IMR-90 (cell line): ENCODE measurements at regions not wholly inside any gene's neighbourhood (a gene's known extent, or its start where the extent isn't known, plus 50 kb on each side); places are given as distances from the start of the nearest gene placed in this dataset.

Experiments used
- ATAC-seq: fragments of 200-7000 bp; cut with Tn5 transposase; 2 replicates; pipeline ENCODE4 v1.9.1; 2020; ENCODE audit warnings: low read depth, mild to moderate bottlenecking, moderate library complexity
- BruUV-seq: library from RNA; stranded (reverse); fragments of 400-500 nt; replicated peaks from 2 replicates; lab custom pipeline; 2021; lab: Mats Ljungman, UMichigan
- CTCF ChIA-PET: fragments of 300-600 bp; formaldehyde crosslinking; extraction: SDS; loops from one replicate; lab custom pipeline; 2021; ENCODE audit warnings: antibody characterized with exemption; lab: Yijun Ruan, JAX
- POLR2A ChIA-PET: fragments of 300-600 bp; sonication (Branson Sonifier 250); formaldehyde crosslinking; loops from one replicate; lab custom pipeline; 2022; ENCODE audit warnings: antibody characterized with exemption; ENCODE audit not compliant: unreplicated experiment; lab: Charles Lee
- DNase-seq: peaks from one replicate; pipeline ENCODE4 v3.0.0; 2013
- H2AFZ ChIP-seq: replicated peaks from 2 replicates; pipeline ENCODE3; 2013; ENCODE audit warnings: low read length, mild to moderate bottlenecking; ENCODE audit not compliant: poor library complexity
- H2AK5ac ChIP-seq: 2 replicates; pipeline ENCODE4 v1.6.1; 2013; ENCODE audit warnings: low read depth, low read length, inconsistent platforms
- H2AK9ac ChIP-seq: replicated peaks from 2 replicates; pipeline ENCODE3; 2013; ENCODE audit warnings: mild to moderate bottlenecking, low read depth, low read length, moderate library complexity; ENCODE audit not compliant: poor library complexity
- H2BK120ac ChIP-seq: 2 replicates; pipeline ENCODE4 v1.6.1; 2013; ENCODE audit warnings: low read depth, low read length, inconsistent platforms
- H2BK15ac ChIP-seq: 3 replicates; pipeline ENCODE4 v1.6.1; 2013; ENCODE audit warnings: low read depth, low read length, inconsistent platforms
- H2BK20ac ChIP-seq: 2 replicates; pipeline ENCODE4 v1.6.1; 2013; ENCODE audit warnings: low read depth, mild to moderate bottlenecking, inconsistent platforms, low read length, moderate library complexity
- H2BK5ac ChIP-seq: 2 replicates; pipeline ENCODE4 v1.6.1; 2013; ENCODE audit warnings: mild to moderate bottlenecking, low read depth, low read length, inconsistent platforms; ENCODE audit not compliant: poor library complexity, severe bottlenecking
- H3K14ac ChIP-seq: replicated peaks from 2 replicates; pipeline ENCODE4 v1.6.1; 2013; ENCODE audit warnings: low read depth, low read length, inconsistent platforms
- H3K18ac ChIP-seq: 2 replicates; pipeline ENCODE4 v1.6.1; 2013; ENCODE audit warnings: low read depth, low read length, control low read depth
- H3K23ac ChIP-seq: 2 replicates; pipeline ENCODE4 v1.6.1; 2013; ENCODE audit warnings: low read depth, low read length, inconsistent platforms
- H3K27ac ChIP-seq: 2 replicates; pipeline ENCODE4 v1.5.1; 2013; ENCODE audit warnings: mild to moderate bottlenecking, control low read depth, low read length; ENCODE audit not compliant: insufficient read depth
- H3K27me3 ChIP-seq: 2 replicates; pipeline ENCODE4 v1.6.1; 2013; ENCODE audit warnings: low read length; ENCODE audit not compliant: control insufficient read depth, insufficient read depth
- H3K36me3 ChIP-seq: 2 replicates; pipeline ENCODE4 v1.6.1; 2013; ENCODE audit warnings: low read length, mixed read lengths; ENCODE audit not compliant: control insufficient read depth, insufficient read depth
- H3K4ac ChIP-seq: 2 replicates; pipeline ENCODE4 v1.6.1; 2013; ENCODE audit warnings: low read depth, low read length, inconsistent platforms
- H3K4me1 ChIP-seq: 2 replicates; pipeline ENCODE4 v1.6.1; 2013; ENCODE audit warnings: low read length, mixed read lengths; ENCODE audit not compliant: control insufficient read depth, insufficient read depth
- H3K4me2 ChIP-seq: 2 replicates; pipeline ENCODE4 v1.6.1; 2013; ENCODE audit warnings: low read depth, mild to moderate bottlenecking, control low read depth, low read length, moderate library complexity
- H3K4me3 ChIP-seq: 2 replicates; pipeline ENCODE4 v1.5.1; 2013; ENCODE audit warnings: low read depth, mild to moderate bottlenecking, control low read depth, low read length, moderate library complexity; ENCODE audit not compliant: insufficient read depth
- H3K56ac ChIP-seq: 2 replicates; pipeline ENCODE4 v1.6.1; 2013; ENCODE audit warnings: low read length, inconsistent platforms; ENCODE audit not compliant: insufficient read depth; ENCODE audit errors: extremely low read depth
- H3K79me1 ChIP-seq, 2 experiments: 2 replicates each; pipeline ENCODE4 v1.6.1; 2013; ENCODE audit warnings: low read length in 2 of 2, inconsistent platforms in 1 of 2, low read depth in 1 of 2
- H3K9ac ChIP-seq: 2 replicates; pipeline ENCODE4 v1.6.1; 2013; ENCODE audit warnings: low read depth, low read length, control low read depth
- H3K9me1 ChIP-seq: 2 replicates; pipeline ENCODE4 v1.6.1; 2013; ENCODE audit warnings: low read length, inconsistent platforms; ENCODE audit not compliant: insufficient read depth
- H3K9me3 ChIP-seq: 2 replicates; pipeline ENCODE4 v1.6.1; 2013; ENCODE audit warnings: low read length; ENCODE audit not compliant: control insufficient read depth, insufficient read depth
- H4K20me1 ChIP-seq: 2 replicates; pipeline ENCODE4 v1.6.1; 2013; ENCODE audit warnings: low read length, inconsistent platforms; ENCODE audit not compliant: insufficient read depth
- H4K5ac ChIP-seq: 2 replicates; pipeline ENCODE4 v1.6.1; 2013; ENCODE audit warnings: mild to moderate bottlenecking, low read depth, low read length, control low read depth
- H4K8ac ChIP-seq, 2 experiments: 2 replicates each; pipeline ENCODE4 v1.6.1; 2013; ENCODE audit warnings: low read depth in 2 of 2, low read length in 2 of 2, control low read depth in 1 of 2, inconsistent platforms in 1 of 2
- H4K91ac ChIP-seq: 2 replicates; pipeline ENCODE4 v1.6.1; 2013; ENCODE audit warnings: low read depth, low read length, inconsistent platforms; ENCODE audit not compliant: insufficient read depth
- CHD1 ChIP-seq: IDR thresholded peaks from 2 replicates; pipeline ENCODE4 v1.6.1; 2012; ENCODE audit warnings: low read depth, low read length, improper control_type of control experiment
- MAFK ChIP-seq: IDR thresholded peaks from 2 replicates; pipeline ENCODE4 v1.6.1; 2012; ENCODE audit warnings: low read depth, low read length, improper control_type of control experiment
- NFE2L2 ChIP-seq: fragments of 150-350 bp; IDR thresholded peaks from 2 replicates; pipeline ENCODE4 v1.6.1; 2016; ENCODE audit warnings: low read depth, mild to moderate bottlenecking, low read length
- SMC3 ChIP-seq: fragments of 150-350 bp; IDR thresholded peaks from 2 replicates; pipeline ENCODE4 v1.6.1; 2016; ENCODE audit warnings: low read depth, mild to moderate bottlenecking, antibody characterized with exemption, low read length, moderate library complexity
- WGBS, 2 experiments: methylation state at CpG; one replicate each; pipeline versions ENCODE4 v1.1.5 to v1.1.7; 2013; ENCODE audit warnings: missing lambda C conversion rate in 2 of 2; ENCODE audit not compliant: insufficient read length in 1 of 2; ENCODE audit errors: extremely low coverage in 2 of 2; 5-methylcytosine and 5-hydroxymethylcytosine counted together
- dilution Hi-C: fragments of 300-500 bp; cut with HindIII; formaldehyde crosslinking; loops from one replicate; pipeline ENCODE4 v1.14.3; 2018; ENCODE audit warnings: low sequenced_read_pairs; ENCODE audit not compliant: unreplicated experiment
- in situ Hi-C: fragments of 300-500 bp; cut with MboI; formaldehyde crosslinking; loops from 3 replicates; pipeline ENCODE4 v1.14.3; 2019; ENCODE audit warnings: low sequenced_read_pairs, inconsistent platforms, mixed read lengths
- intact Hi-C: fragments of 100-400 bp; cut with micrococcal nuclease; formaldehyde crosslinking; loops from 2 replicates; pipeline ENCODE4 v1.10.0; 2022
- TF ChIP-seq, protein P1 (sequence below): conservative IDR thresholded peaks from 2 replicates; pipeline ENCODE4 v1.5.1; 2012; ENCODE audit warnings: mild to moderate bottlenecking, low read depth, low read length, improper control_type of control experiment

DNA sequence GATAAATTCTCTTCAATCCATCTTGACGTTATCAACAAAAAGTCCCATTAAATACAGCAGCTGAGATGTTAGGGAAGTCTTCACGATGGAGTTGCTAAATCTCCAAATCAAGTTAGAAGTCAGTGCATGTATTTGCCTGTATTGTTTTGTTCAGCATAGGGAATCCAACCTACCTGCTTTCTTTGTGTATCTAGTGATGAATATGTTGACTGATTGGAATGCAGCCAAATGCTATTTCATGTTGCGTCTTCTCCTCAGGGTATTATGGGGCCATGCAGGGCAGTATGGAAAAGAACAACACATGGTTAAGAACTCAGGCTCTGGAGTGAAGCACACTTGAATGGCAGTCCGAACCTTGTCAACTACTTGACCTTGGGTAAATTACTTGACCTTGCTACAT lies 529.5 kb upstream of the ZNF462 start:
- Histone ChIP-seq H3K9me3 (no peaks in the 10 kb centered on the region), H2AK5ac (no peak overlapping the region), H4K20me1 (no peaks in the 10 kb centered on the region), H2BK5ac (no peak overlapping the region), H3K56ac (no peak overlapping the region), H3K9ac (no peak overlapping the region), H2AK9ac (no peak overlapping the region), H3K9me1 (no peaks in the 10 kb centered on the region), H3K18ac (no peak overlapping the region), H2BK15ac (no peak overlapping the region), H3K27me3 (no peaks in the 10 kb centered on the region), H3K27ac (no peak overlapping the region), H4K8ac (no peak overlapping the region), H3K23ac (no peak overlapping the region), H2BK120ac (no peak overlapping the region), H3K4me1 (no peaks in the 10 kb centered on the region), H3K4ac (no peak overlapping the region), H3K36me3 (no peaks in the 10 kb centered on the region), H3K14ac (no peak overlapping the region), H4K5ac (no peak overlapping the region), H2BK20ac (no peak overlapping the region), H3K4me3 (no peak overlapping the region), H2AFZ (no peak overlapping the region), H3K79me1 (no peaks in the 10 kb centered on the region), H3K4me2 (no peak overlapping the region), H4K91ac (no peak overlapping the region)
- in situ Hi-C loops: no loop called here
- no TSS peak for BruUV-seq
- no CpG with 5 or more reads among the region's 4 CpGs for WGBS, 2 experiments
- DNase-seq (no peak), ATAC-seq (no peak)
- TF ChIP-seq SMC3 (no peak), NFE2L2 (no peak), MAFK (no peak), CHD1 (no peak)
- TF ChIP-seq, protein P1, sequence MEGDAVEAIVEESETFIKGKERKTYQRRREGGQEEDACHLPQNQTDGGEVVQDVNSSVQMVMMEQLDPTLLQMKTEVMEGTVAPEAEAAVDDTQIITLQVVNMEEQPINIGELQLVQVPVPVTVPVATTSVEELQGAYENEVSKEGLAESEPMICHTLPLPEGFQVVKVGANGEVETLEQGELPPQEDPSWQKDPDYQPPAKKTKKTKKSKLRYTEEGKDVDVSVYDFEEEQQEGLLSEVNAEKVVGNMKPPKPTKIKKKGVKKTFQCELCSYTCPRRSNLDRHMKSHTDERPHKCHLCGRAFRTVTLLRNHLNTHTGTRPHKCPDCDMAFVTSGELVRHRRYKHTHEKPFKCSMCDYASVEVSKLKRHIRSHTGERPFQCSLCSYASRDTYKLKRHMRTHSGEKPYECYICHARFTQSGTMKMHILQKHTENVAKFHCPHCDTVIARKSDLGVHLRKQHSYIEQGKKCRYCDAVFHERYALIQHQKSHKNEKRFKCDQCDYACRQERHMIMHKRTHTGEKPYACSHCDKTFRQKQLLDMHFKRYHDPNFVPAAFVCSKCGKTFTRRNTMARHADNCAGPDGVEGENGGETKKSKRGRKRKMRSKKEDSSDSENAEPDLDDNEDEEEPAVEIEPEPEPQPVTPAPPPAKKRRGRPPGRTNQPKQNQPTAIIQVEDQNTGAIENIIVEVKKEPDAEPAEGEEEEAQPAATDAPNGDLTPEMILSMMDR: no peak
- intact Hi-C loops: no loop called here
- ChIA-PET CTCF (no interaction called here), POLR2A (no interaction called here)
- dilution Hi-C loops: no loop called here
